Adrenal gland (tissue), 9 donors: ENCODE measurements at regions not wholly inside any gene's neighbourhood (a gene's known extent, or its start where the extent isn't known, plus 50 kb on each side); places are given as distances from the start of the nearest gene placed in this dataset.

Experiments used
- DNase-seq, 7 donors: peaks; one replicate each; pipeline ENCODE4 v3.0.0-alpha.2; 2019 to 2020
- H3K27ac ChIP-seq, 5 donors: fragments of 200-600 bp; sonication (generic) in 4 of 5; 1 replicate in 3 of 5; 2 replicates in 2 of 5; pipeline versions ENCODE4 v1.5.1 to v1.8.0; 2016 to 2020; ENCODE audit warnings: mild to moderate bottlenecking in 1 of 5
- H3K27me3 ChIP-seq: fragments of 200-600 bp; 2 replicates; pipeline ENCODE4 v1.8.0; 2021
- H3K36me3 ChIP-seq, 2 donors: fragments of 200-600 bp; replicated peaks in 1 of 2; 1 replicate in 1 of 2; 2 replicates in 1 of 2; pipeline versions ENCODE4 v1.5.1 to v1.8.0; 2018 to 2022
- H3K4me1 ChIP-seq, 2 donors: fragments of 200-600 bp; replicated peaks in 1 of 2; 1 replicate in 1 of 2; 2 replicates in 1 of 2; pipeline versions ENCODE4 v1.5.1 to v1.8.0; 2018 to 2021
- H3K4me3 ChIP-seq, 4 donors: fragments of 200-600 bp; sonication (generic) in 3 of 4; one replicate each; pipeline ENCODE4 v1.5.1; 2016 to 2018
- H3K9me3 ChIP-seq, 3 donors: fragments of 200-600 bp; sonication (generic) in 1 of 3; replicated peaks in 1 of 3; 1 replicate in 2 of 3; 2 replicates in 1 of 3; pipeline versions ENCODE4 v1.5.1 to v1.8.0; 2016 to 2021
- CTCF ChIP-seq, 6 experiments: fragments of 450-650 bp in 4 of 6; fragments of 200-600 bp in 2 of 6; sonication (generic) in 1 of 6; IDR thresholded peaks; 1 replicate in 5 of 6; 2 replicates in 1 of 6; pipeline versions ENCODE4 v1.5.1 to v1.8.0; 2016 to 2021; ENCODE audit warnings: antibody characterized with exemption in 6 of 6, mild to moderate bottlenecking in 2 of 6, moderate library complexity in 1 of 6
- POLR2A ChIP-seq, 2 donors: fragments of 450-650 bp; IDR thresholded peaks; one replicate each; pipeline ENCODE4 v1.6.1; 2017; ENCODE audit warnings: antibody characterized with exemption in 2 of 2, mild to moderate bottlenecking in 2 of 2, moderate library complexity in 1 of 2
- WGBS, 4 donors: extraction: QIAGEN DNeasy Blood & Tissue Kit in 2 of 4; methylation state at CpG; one replicate each; pipeline versions ENCODE4 v1.1.5 to v1.1.7; 2013 to 2017; 5-methylcytosine and 5-hydroxymethylcytosine counted together
- intact Hi-C, 2 donors: fragments of 100-400 bp; cut with DNase I; formaldehyde crosslinking; loops; one replicate each; pipeline versions ENCODE4 v1.14.1 to v1.15.0; 2022 to 2023
- donor health status: healthy with polysubstance abuse.
- donor health status: Bipolar disorder and iron deficiency.
- donor health status: DM: yes; HTN: yes; CAD: no.
- donor health status: DM: no; HTN: no; CAD: no.
- donor health status: DM: no; HTN: no; CAD: no.

DNA sequence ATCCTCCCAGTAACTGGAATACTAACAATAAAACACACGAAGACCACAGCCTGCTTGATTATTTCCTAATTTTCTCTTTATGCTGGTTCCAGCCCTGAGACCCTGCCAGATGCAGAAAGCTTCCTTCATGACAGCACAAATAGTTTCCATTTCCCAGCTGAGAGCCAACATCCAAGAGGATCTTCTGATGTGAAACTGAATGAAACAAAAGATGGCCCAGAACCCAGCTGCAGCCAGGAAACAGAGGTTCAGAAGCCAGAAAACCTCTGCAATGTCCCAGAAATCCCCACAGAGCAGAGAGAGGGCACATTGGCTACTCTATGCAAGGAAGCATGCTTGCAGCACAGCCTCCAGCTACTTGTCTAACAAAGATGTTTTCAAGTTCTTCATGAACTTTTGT lies 61.8 kb upstream of the PLEKHG1 start:
- intact Hi-C loops = no loop called here
- no peaks in the 10 kb centered on the region for H3K4me1 ChIP-seq
- TF ChIP-seq CTCF (IDR thresholded peaks at IDR 0.05) (no peak), POLR2A (IDR thresholded peaks at IDR 0.05) (no peak)
- H3K4me3 ChIP-seq = no peak overlapping the region
- peak in 3 of 7 donors; percentile 6 to 58 (median 16) for DNase-seq
- no peaks in the 10 kb centered on the region for H3K9me3 ChIP-seq
- no peaks in the 10 kb centered on the region for H3K27me3 ChIP-seq
- 21 to 50% (median 34%) methylated on average over 1 of the region's 1 CpG for WGBS, 4 donors
- H3K36me3 ChIP-seq = no peaks in the 10 kb centered on the region
- H3K27ac ChIP-seq = no peak overlapping the region

DNA sequence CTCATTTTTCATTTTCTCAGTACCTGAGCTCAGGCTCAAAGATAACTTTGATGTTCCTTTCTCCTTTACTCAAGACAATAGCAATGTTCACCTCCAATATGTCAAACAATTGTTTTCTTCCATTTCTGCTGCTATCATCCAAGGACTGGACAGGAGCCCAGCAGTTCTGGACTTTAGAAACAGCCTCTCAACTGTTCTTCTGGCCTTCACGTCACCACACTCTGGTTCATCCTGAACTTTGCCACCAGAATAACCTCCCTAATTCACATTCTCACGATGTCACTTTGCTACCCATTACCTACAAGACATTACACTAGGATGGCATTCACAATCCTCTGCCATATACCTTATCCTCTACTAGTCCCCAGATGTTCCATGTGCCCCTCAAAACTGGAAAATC lies 60.6 kb upstream of the PLEKHG1 start:
- intact Hi-C loops = no loop called here
- H3K4me1 ChIP-seq = no peaks in the 10 kb centered on the region
- DNase-seq = no peak
- H3K9me3 ChIP-seq = no peaks in the 10 kb centered on the region
- TF ChIP-seq CTCF (IDR thresholded peaks at IDR 0.05) (no peak), POLR2A (IDR thresholded peaks at IDR 0.05) (no peak)
- no peaks in the 10 kb centered on the region for H3K36me3 ChIP-seq
- peaks cover 5% of the 10 kb centered on the region for H3K27me3 ChIP-seq
- no peak overlapping the region for H3K4me3 ChIP-seq
- WGBS, 4 donors = 68 to 93% (median 78%) methylated on average over 2 of the region's 2 CpGs
- H3K27ac ChIP-seq = no peak overlapping the region

- peaks cover 5% of the 10 kb centered on the region for H3K27me3 ChIP-seq
- H3K27ac ChIP-seq = no peak overlapping the region
- DNase-seq = no peak
- no peaks in the 10 kb centered on the region for H3K9me3 ChIP-seq
- H3K4me3 ChIP-seq = no peak overlapping the region
- TF ChIP-seq POLR2A (IDR thresholded peaks at IDR 0.05) (no peak), CTCF (IDR thresholded peaks at IDR 0.05) (no peak)
- intact Hi-C loops = no loop called here
- H3K4me1 ChIP-seq = no peaks in the 10 kb centered on the region
- 55 to 72% (median 65%) methylated on average over 2 of the region's 2 CpGs for WGBS, 4 donors
- no peaks in the 10 kb centered on the region for H3K36me3 ChIP-seq
Measured at GRCh38 chr6:150539568-150539967, 60.1 kb upstream of the PLEKHG1 start.

DNA sequence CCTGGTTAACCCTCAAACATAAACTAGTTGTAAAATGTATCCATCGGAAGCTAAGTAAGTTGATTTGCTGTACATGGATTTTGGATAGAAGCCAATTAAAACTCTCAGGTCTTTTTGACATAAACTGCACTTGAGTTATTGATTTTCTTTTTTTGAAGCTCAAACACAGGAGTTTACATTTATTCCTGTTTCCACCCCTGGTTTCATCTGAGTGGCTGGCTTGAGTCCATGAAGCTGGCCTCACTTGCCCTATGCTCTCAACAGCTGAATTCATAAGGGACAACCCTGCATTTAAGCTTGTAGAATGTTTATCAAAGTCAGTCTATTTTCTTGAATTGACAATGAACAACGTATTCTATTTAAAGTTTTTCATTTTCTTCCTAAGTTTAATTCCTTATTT lies 58.1 kb upstream of the PLEKHG1 start:
- no peaks in the 10 kb centered on the region for H3K4me1 ChIP-seq
- peaks cover 5% of the 10 kb centered on the region for H3K27me3 ChIP-seq
- H3K36me3 ChIP-seq = no peaks in the 10 kb centered on the region
- H3K9me3 ChIP-seq = no peaks in the 10 kb centered on the region
- no peak overlapping the region for H3K27ac ChIP-seq
- WGBS, 4 donors = 40 to 46% (median 42%) methylated on average over 2 of the region's 2 CpGs
- intact Hi-C loops = no loop called here
- H3K4me3 ChIP-seq = no peak overlapping the region
- no peak for DNase-seq
- TF ChIP-seq CTCF (IDR thresholded peaks at IDR 0.05) (no peak), POLR2A (IDR thresholded peaks at IDR 0.05) (no peak)
